Esophagus squamous epithelium (tissue), 4 donors: ENCODE measurements at regions not wholly inside any gene's neighbourhood (a gene's known extent, or its start where the extent isn't known, plus 50 kb on each side); places are given as distances from the start of the nearest gene placed in this dataset.

Experiments used
- CTCF ChIP-seq, 6 experiments: fragments of 450-650 bp in 4 of 6; fragments of 200-600 bp in 2 of 6; sonication (generic) in 2 of 6; IDR thresholded peaks; one replicate each; pipeline ENCODE4 v1.5.1; 2016 to 2019; ENCODE audit warnings: antibody characterized with exemption in 6 of 6, mild to moderate bottlenecking in 4 of 6, moderate library complexity in 4 of 6
- POLR2A ChIP-seq, 4 donors: fragments of 450-650 bp; IDR thresholded peaks; one replicate each; pipeline ENCODE4 v1.6.1; 2017; ENCODE audit warnings: antibody characterized with exemption in 4 of 4, mild to moderate bottlenecking in 4 of 4, moderate library complexity in 3 of 4

DNA sequence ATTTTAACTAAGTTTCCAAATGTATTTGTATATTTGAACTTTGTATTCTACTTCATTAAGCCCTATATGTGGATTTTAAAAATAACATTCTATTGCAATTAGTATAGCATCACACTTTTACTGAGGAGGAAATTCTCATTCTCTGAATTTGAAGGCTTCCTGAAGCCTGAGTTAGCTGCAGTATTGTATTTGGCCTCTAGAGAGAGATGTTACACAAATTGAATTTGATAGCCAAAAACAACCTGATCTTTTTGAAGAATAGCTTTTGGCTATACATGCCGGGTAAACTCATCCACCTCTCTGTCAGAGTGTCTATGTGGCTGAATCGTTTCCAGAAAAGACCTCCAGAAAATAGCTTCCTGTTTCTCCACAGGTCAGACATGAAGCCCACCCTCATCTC, 316.5 kb upstream of the OR4E1 start:
- TF ChIP-seq POLR2A (IDR thresholded peaks at IDR 0.05) (no peak), CTCF (IDR thresholded peaks at IDR 0.05) (peak in 4 of 6 experiments; percentile 12 to 41 (median 28))
